RKO (cell line): ENCODE measurements at regions not wholly inside any gene's neighbourhood (a gene's known extent, or its start where the extent isn't known, plus 50 kb on each side); places are given as distances from the start of the nearest gene placed in this dataset.
A peak's percentile ranks its signal among the peaks of the same experiment; 100 is the strongest.
"Not testable (repeated sequence)": the region's sequence is repeated elsewhere in the genome, so short reads cannot be mapped to it uniquely, and the experiment has no call there.

Experiments
- DNase-seq: peaks from one replicate; pipeline ENCODE4 v3.0.0-alpha.2; 2016; ENCODE audit warnings: low spot score

- no peak for DNase-seq
Measured at GRCh38 chr10:125455431-125455830, 227.5 kb downstream of the TEX36 start.

- no peak for DNase-seq
Measured at GRCh38 chr10:125451319-125451718, 231.6 kb downstream of the TEX36 start.

- no peak for DNase-seq
Measured at GRCh38 chr10:125450218-125450617, 232.7 kb downstream of the TEX36 start.

GRCh38 chr10:125449571-125449970 is 233.4 kb downstream of the TEX36 start:
- no peak for DNase-seq

GRCh38 chr10:125448596-125448995 is 234.4 kb downstream of the TEX36 start:
- DNase-seq, result peak; percentile 32

- DNase-seq, result no peak
Measured at GRCh38 chr10:125444790-125445189, 238.2 kb downstream of the TEX36 start.

- DNase-seq, result no peak
Measured at GRCh38 chr10:125442856-125443540, 240.0 kb downstream of the TEX36 start.

GRCh38 chr10:125441151-125441550 is 241.8 kb downstream of the TEX36 start:
- peak; percentile 8 for DNase-seq

- DNase-seq, result no peak
Measured at GRCh38 chr10:125431149-125431548, 251.8 kb downstream of the TEX36 start.

- DNase-seq, result no peak
Measured at GRCh38 chr10:125428054-125428453, 254.9 kb downstream of the TEX36 start.

- DNase-seq, result no peak
Measured at GRCh38 chr10:125424191-125424847, 258.6 kb downstream of the TEX36 start.

GRCh38 chr10:125423569-125423968 is 259.4 kb downstream of the TEX36 start:
- no peak for DNase-seq

GRCh38 chr10:125419831-125420230 is 259.5 kb upstream of the CTBP2 start:
- DNase-seq, result no peak

GRCh38 chr10:125419146-125419545 is 258.8 kb upstream of the CTBP2 start:
- DNase-seq, result no peak

GRCh38 chr10:125417605-125418004 is 257.2 kb upstream of the CTBP2 start:
- no peak for DNase-seq

GRCh38 chr10:125415964-125416363 is 255.6 kb upstream of the CTBP2 start:
- no peak for DNase-seq

GRCh38 chr10:125415006-125415633 is 254.8 kb upstream of the CTBP2 start:
- no peak for DNase-seq

GRCh38 chr10:125411724-125412123 is 251.4 kb upstream of the CTBP2 start:
- DNase-seq, result peak; percentile 69

- DNase-seq, result no peak
Measured at GRCh38 chr10:125409756-125410155, 249.4 kb upstream of the CTBP2 start.

- no peak for DNase-seq
Measured at GRCh38 chr10:125407557-125407956, 247.2 kb upstream of the CTBP2 start.

- DNase-seq, result no peak
Measured at GRCh38 chr10:125407000-125407502, 246.7 kb upstream of the CTBP2 start.

- DNase-seq, result not testable (repeated sequence)
Measured at GRCh38 chr10:125404902-125405301, 244.5 kb upstream of the CTBP2 start.

- DNase-seq, result no peak
Measured at GRCh38 chr10:125401462-125401861, 241.1 kb upstream of the CTBP2 start.
